Esophagus muscularis mucosa (tissue), 4 donors: ENCODE measurements at regions not wholly inside any gene's neighbourhood (a gene's known extent, or its start where the extent isn't known, plus 50 kb on each side); places are given as distances from the start of the nearest gene placed in this dataset.

ENCODE experiments used
- DNase-seq: peaks from one replicate; pipeline ENCODE4 v3.0.0-alpha.2; 2017; ENCODE audit errors: extremely low spot score
- H3K27ac ChIP-seq, 4 donors: fragments of 200-600 bp; sonication (generic); replicated peaks in 1 of 4; 1 replicate in 3 of 4; 2 replicates in 1 of 4; pipeline ENCODE4 v1.5.1; 2016 to 2019; ENCODE audit warnings: mild to moderate bottlenecking in 1 of 4
- H3K27me3 ChIP-seq, 4 donors: fragments of 200-600 bp; sonication (generic); one replicate each; pipeline versions ENCODE4 v1.5.1 to v1.6.0; 2016 to 2019
- H3K36me3 ChIP-seq, 4 donors: fragments of 200-600 bp; sonication (generic); one replicate each; pipeline ENCODE4 v1.5.1; 2016 to 2019
- H3K4me1 ChIP-seq, 4 donors: fragments of 200-600 bp; sonication (generic); one replicate each; pipeline ENCODE4 v1.5.1; 2016 to 2019
- H3K4me3 ChIP-seq, 4 donors: fragments of 200-600 bp; sonication (generic); 1 replicate in 2 of 4; 2 replicates in 2 of 4; pipeline ENCODE4 v1.5.1; 2016 to 2019; ENCODE audit warnings: mild to moderate bottlenecking in 4 of 4, moderate library complexity in 1 of 4
- H3K9me3 ChIP-seq, 4 donors: fragments of 200-600 bp; sonication (generic); 1 replicate in 3 of 4; 2 replicates in 1 of 4; pipeline ENCODE4 v1.5.1; 2016 to 2019
- CTCF ChIP-seq, 3 experiments: fragments of 200-600 bp in 2 of 3; fragments of 450-650 bp in 1 of 3; sonication (generic) in 2 of 3; IDR thresholded peaks; one replicate each; pipeline ENCODE4 v1.5.1; 2017 to 2019; ENCODE audit warnings: antibody characterized with exemption in 3 of 3, mild to moderate bottlenecking in 2 of 3, moderate library complexity in 1 of 3
- EP300 ChIP-seq: sonication (generic); formaldehyde crosslinking; IDR thresholded peaks from one replicate; pipeline ENCODE4 v1.6.1; 2017; ENCODE audit warnings: antibody characterized with exemption
- POLR2A ChIP-seq: fragments of 450-650 bp; IDR thresholded peaks from one replicate; pipeline ENCODE4 v1.6.1; 2017; ENCODE audit warnings: antibody characterized with exemption, moderate library complexity, mild to moderate bottlenecking, low read depth
- POLR2AphosphoS5 ChIP-seq, 2 donors: sonication (generic); formaldehyde crosslinking; IDR thresholded peaks; one replicate each; pipeline ENCODE4 v1.6.1; 2017; ENCODE audit warnings: antibody characterized with exemption in 2 of 2
- WGBS: methylation state at CpG from one replicate; pipeline ENCODE4 v1.1.5; 2018; 5-methylcytosine and 5-hydroxymethylcytosine counted together
- intact Hi-C: fragments of 100-400 bp; cut with DNase I; formaldehyde crosslinking; loops from one replicate; pipeline ENCODE4 v1.15.1; 2023

DNA sequence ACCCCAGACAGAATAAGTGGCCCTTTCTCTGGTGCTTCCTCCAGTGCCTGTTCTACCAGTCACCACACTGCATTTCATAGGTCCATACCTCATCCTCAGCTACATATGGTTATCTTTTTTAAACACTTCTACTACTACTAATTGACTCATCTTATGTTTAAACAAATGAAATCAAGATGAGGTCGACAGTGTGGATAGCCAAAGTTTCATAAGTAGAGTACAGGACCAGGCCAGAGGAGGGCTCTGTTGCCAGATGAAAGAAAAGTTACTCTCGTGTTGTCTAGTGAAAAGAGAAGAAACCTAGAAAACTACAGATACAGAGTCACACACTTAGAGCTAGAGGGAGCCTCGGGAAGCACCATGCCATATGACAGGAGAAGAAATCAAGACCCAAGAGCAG, 296.1 kb downstream of the VPS13C start:
- DNase-seq: no peak
- H3K4me3 ChIP-seq: no peak overlapping the region
- WGBS: 62% methylated on average over 3 of the region's 3 CpGs
- H3K27ac ChIP-seq: no peak overlapping the region
- TF ChIP-seq EP300 (no peak), CTCF (IDR thresholded peaks at IDR 0.05) (no peak), POLR2A (no peak), POLR2AphosphoS5 (IDR thresholded peaks at IDR 0.05) (no peak)
- H3K4me1 ChIP-seq: no peaks in the 10 kb centered on the region
- H3K36me3 ChIP-seq: no peaks in the 10 kb centered on the region
- no peaks in the 10 kb centered on the region for H3K9me3 ChIP-seq
- intact Hi-C loops: no loop called here
- H3K27me3 ChIP-seq: peaks cover 0 to 10% (median 0%) of the 10 kb centered on the region in 4 donors

DNA sequence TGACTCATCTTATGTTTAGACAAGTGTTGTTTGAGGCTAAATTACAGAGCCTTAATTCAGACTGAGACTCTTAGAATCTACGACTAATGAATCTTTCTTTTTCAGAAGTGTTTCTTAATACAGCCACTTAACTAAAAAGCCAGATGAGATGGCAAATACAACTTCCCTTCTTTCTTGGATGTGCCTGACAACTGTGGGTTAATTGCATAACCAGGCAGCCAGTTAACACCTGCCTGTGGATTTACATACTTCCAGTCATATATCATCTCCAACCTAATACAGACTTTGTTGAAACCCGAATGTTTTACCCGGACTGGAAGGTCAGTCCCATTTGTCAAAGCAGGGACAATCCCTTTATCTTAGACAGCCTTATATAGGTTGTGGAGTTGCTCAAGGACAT, 297.6 kb downstream of the VPS13C start:
- Histone ChIP-seq H3K27ac (no peak overlapping the region), H3K4me3 (no peak overlapping the region), H3K4me1 (no peaks in the 10 kb centered on the region), H3K27me3 (peaks cover 0 to 10% (median 0%) of the 10 kb centered on the region in 4 donors), H3K36me3 (no peaks in the 10 kb centered on the region), H3K9me3 (no peaks in the 10 kb centered on the region)
- DNase-seq: no peak
- WGBS: 36% methylated on average over 3 of the region's 3 CpGs
- TF ChIP-seq POLR2AphosphoS5 (IDR thresholded peaks at IDR 0.05): no peak
- TF ChIP-seq POLR2A: no peak
- no peak for TF ChIP-seq EP300
- no peak for TF ChIP-seq CTCF (IDR thresholded peaks at IDR 0.05)
- intact Hi-C loops: no loop called here

DNA sequence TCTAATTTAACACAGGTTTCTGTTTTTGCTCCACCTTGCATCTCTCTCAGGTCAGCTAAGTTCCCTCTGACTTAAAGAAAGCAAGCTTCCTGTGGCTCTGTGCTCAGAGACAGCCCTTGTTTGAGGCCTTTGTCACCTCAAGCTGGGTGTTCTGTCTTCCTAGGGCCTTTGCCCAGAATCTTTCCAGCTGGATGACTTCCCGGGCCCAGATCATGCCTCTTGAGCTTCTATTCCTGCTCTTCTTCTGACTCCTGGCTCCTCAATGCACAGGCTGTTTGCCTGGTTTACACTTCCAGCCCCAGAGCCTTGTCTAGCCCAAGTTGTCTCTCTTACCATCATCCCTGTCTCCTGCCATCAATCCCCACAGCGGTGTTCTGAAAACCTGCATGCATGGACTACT, 300.6 kb downstream of the VPS13C start:
- H3K27me3 ChIP-seq: peaks cover 0 to 10% (median 0%) of the 10 kb centered on the region in 4 donors
- TF ChIP-seq EP300 (no peak), CTCF (IDR thresholded peaks at IDR 0.05) (no peak), POLR2AphosphoS5 (IDR thresholded peaks at IDR 0.05) (no peak), POLR2A (no peak)
- H3K4me3 ChIP-seq: no peak overlapping the region
- no peak overlapping the region for H3K27ac ChIP-seq
- no peak for DNase-seq
- 50% methylated on average over 2 of the region's 2 CpGs for WGBS
- intact Hi-C loops: no loop called here
- H3K36me3 ChIP-seq: no peaks in the 10 kb centered on the region
- no peaks in the 10 kb centered on the region for H3K9me3 ChIP-seq
- no peaks in the 10 kb centered on the region for H3K4me1 ChIP-seq

- TF ChIP-seq POLR2A (no peak), CTCF (IDR thresholded peaks at IDR 0.05) (no peak), EP300 (no peak), POLR2AphosphoS5 (IDR thresholded peaks at IDR 0.05) (no peak)
- DNase-seq: no peak
- H3K36me3 ChIP-seq: no peaks in the 10 kb centered on the region
- no peaks in the 10 kb centered on the region for H3K27me3 ChIP-seq
- H3K27ac ChIP-seq: no peak overlapping the region
- intact Hi-C loops: no loop called here
- WGBS: 80% methylated on average over 4 of the region's 4 CpGs
- H3K9me3 ChIP-seq: no peaks in the 10 kb centered on the region
- no peak overlapping the region for H3K4me3 ChIP-seq
- no peaks in the 10 kb centered on the region for H3K4me1 ChIP-seq
Observed at GRCh38 chr15:61756071-61756820, 304.0 kb downstream of the VPS13C start.

DNA sequence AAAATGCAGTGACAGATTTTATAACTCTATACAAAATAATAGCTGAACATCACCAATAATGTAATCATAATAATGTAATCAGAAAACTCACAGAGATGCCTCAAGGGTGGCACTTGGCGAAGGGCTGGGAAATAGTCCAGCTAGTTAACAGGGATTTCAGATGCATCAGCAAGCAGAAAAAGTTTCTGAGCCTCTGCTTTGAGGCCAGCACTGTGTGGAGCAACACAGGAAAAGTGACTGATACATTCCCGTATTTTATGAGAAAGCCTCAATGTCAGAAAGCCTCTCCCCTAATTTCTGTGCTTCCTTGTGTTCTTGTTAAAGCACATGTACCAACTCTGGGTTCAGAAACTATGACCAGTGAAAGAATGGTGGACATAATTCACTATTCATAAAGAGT, 304.8 kb downstream of the VPS13C start:
- Histone ChIP-seq H3K36me3 (no peaks in the 10 kb centered on the region), H3K27me3 (no peaks in the 10 kb centered on the region), H3K4me1 (no peaks in the 10 kb centered on the region), H3K27ac (no peak overlapping the region), H3K9me3 (no peaks in the 10 kb centered on the region), H3K4me3 (no peak overlapping the region)
- peak; percentile 21 for DNase-seq
- WGBS: 73% methylated on average over 2 of the region's 2 CpGs
- no peak for TF ChIP-seq CTCF (IDR thresholded peaks at IDR 0.05)
- no peak for TF ChIP-seq EP300
- TF ChIP-seq POLR2AphosphoS5 (IDR thresholded peaks at IDR 0.05): no peak
- intact Hi-C loops: no loop called here
